ENCODE measurements at regions not wholly inside any gene's neighbourhood (a gene's known extent, or its start where the extent isn't known, plus 50 kb on each side); places are given as distances from the start of the nearest gene placed in this dataset.

GRCh38 chr16:35411156-35411555 lies 1951.7 kb downstream of the TP53TG3F start:
- DNase-seq (ENCODE audit: low spot score) (no peak), ATAC-seq (no peak)
- CTCF ChIA-PET, result no interaction called here
- no peak overlapping the region for H3K27ac Mint-ChIP-seq
- H3K36me3 Mint-ChIP-seq, result peaks cover 65% of the 10 kb centered on the region
- H3K9me3 Mint-ChIP-seq, result peaks cover 75% of the 10 kb centered on the region
- TF ChIP-seq CTCF (IDR thresholded peaks at IDR 0.05) (no peak), ATF2 (CRISPR knock-in tag; IDR thresholded peaks at IDR 0.05; ENCODE audit: borderline replicate concordance, low read depth) (no peak), TEAD1 (CRISPR knock-in tag; IDR thresholded peaks at IDR 0.05) (no peak), FOXJ3 (CRISPR knock-in tag; IDR thresholded peaks at IDR 0.05; ENCODE audit: borderline replicate concordance) (no peak), ATF6 (CRISPR knock-in tag; IDR thresholded peaks at IDR 0.05) (no peak), ZNF121 (CRISPR knock-in tag; IDR thresholded peaks at IDR 0.05) (no peak), ELF4 (CRISPR knock-in tag; IDR thresholded peaks at IDR 0.05; ENCODE audit: low read depth) (no peak), NFYB (CRISPR knock-in tag; conservative IDR thresholded peaks at IDR 0.05; ENCODE audit: low read depth) (no peak)
- POLR2A ChIA-PET, result no interaction called here
- peaks cover 4% of the 10 kb centered on the region for H3K27me3 Mint-ChIP-seq (ENCODE audit: low read depth)
- H3K4me1 Mint-ChIP-seq, result no peaks in the 10 kb centered on the region
- no peak overlapping the region for H3K4me3 Mint-ChIP-seq

- no peaks in the 10 kb centered on the region for H3K4me1 Mint-ChIP-seq
- no peak for DNase-seq (ENCODE audit: low spot score)
- H3K9me3 Mint-ChIP-seq, result peaks cover 77% of the 10 kb centered on the region
- H3K36me3 Mint-ChIP-seq, result peaks cover 67% of the 10 kb centered on the region
- peaks cover 14% of the 10 kb centered on the region for H3K27me3 Mint-ChIP-seq (ENCODE audit: low read depth)
- ATAC-seq, result no peak
- POLR2A ChIA-PET, result no interaction called here
- no peak overlapping the region for H3K4me3 Mint-ChIP-seq
- no peak for TF ChIP-seq TCF7 (CRISPR knock-in tag; IDR thresholded peaks at IDR 0.05; ENCODE audit: low read depth)
- CTCF ChIA-PET, result no interaction called here
- no peak overlapping the region for H3K27ac Mint-ChIP-seq
Measured at GRCh38 chr16:35414139-35414538, 1954.7 kb downstream of the TP53TG3F start.

- H3K36me3 Mint-ChIP-seq, result peaks cover 68% of the 10 kb centered on the region
- peaks cover 80% of the 10 kb centered on the region for H3K9me3 Mint-ChIP-seq
- ChIA-PET POLR2A (no interaction called here), CTCF (no interaction called here)
- no peak for ATAC-seq
- no peak overlapping the region for H3K27ac Mint-ChIP-seq
- H3K4me1 Mint-ChIP-seq, result no peaks in the 10 kb centered on the region
- H3K4me3 Mint-ChIP-seq, result no peak overlapping the region
- no peak for DNase-seq (ENCODE audit: low spot score)
- peaks cover 16% of the 10 kb centered on the region for H3K27me3 Mint-ChIP-seq (ENCODE audit: low read depth)
- TF ChIP-seq TEAD1 (CRISPR knock-in tag; IDR thresholded peaks at IDR 0.05), result no peak
- no peak for TF ChIP-seq E2F5 (CRISPR knock-in tag; IDR thresholded peaks at IDR 0.05)
- no peak for TF ChIP-seq FOXP4 (CRISPR knock-in tag; IDR thresholded peaks at IDR 0.05)
- TF ChIP-seq PRRX2 (CRISPR knock-in tag; IDR thresholded peaks at IDR 0.05), result no peak
- no peak for TF ChIP-seq CREB1 (CRISPR knock-in tag; IDR thresholded peaks at IDR 0.05)
- no peak for TF ChIP-seq SMAD3 (CRISPR knock-in tag; IDR thresholded peaks at IDR 0.05; ENCODE audit: borderline replicate concordance)
- no peak for TF ChIP-seq ARID4B (CRISPR knock-in tag; IDR thresholded peaks at IDR 0.05; ENCODE audit: borderline replicate concordance)
- TF ChIP-seq ZNF423 (CRISPR knock-in tag; IDR thresholded peaks at IDR 0.05), result no peak
- no peak for TF ChIP-seq OVOL2 (CRISPR knock-in tag; IDR thresholded peaks at IDR 0.05; ENCODE audit: borderline replicate concordance)
- no peak for TF ChIP-seq USF2 (CRISPR knock-in tag; IDR thresholded peaks at IDR 0.05)
- TF ChIP-seq ESRRA (CRISPR knock-in tag; IDR thresholded peaks at IDR 0.05; ENCODE audit: borderline replicate concordance), result no peak
- TF ChIP-seq FOXJ3 (CRISPR knock-in tag; IDR thresholded peaks at IDR 0.05; ENCODE audit: borderline replicate concordance), result no peak
Measured at GRCh38 chr16:35414563-35414962, 1955.2 kb downstream of the TP53TG3F start.

Data from WTC11 (cell line).